Cardiac fibroblast (primary cell): ENCODE measurements at regions not wholly inside any gene's neighbourhood (a gene's known extent, or its start where the extent isn't known, plus 50 kb on each side); places are given as distances from the start of the nearest gene placed in this dataset.

ENCODE experiments used
- DNase-seq, 2 donors: peaks; one replicate each; pipeline versions ENCODE4 v3.0.0 to v3.0.0-alpha.2; 2010; ENCODE audit warnings: low read depth in 2 of 2
- H3K4me3 ChIP-seq, 2 donors: replicated peaks in 1 of 2; 1 replicate in 1 of 2; 2 replicates in 1 of 2; pipeline ENCODE4 v1.5.1; 2011; ENCODE audit warnings: low read depth in 2 of 2, low read length in 2 of 2, mild to moderate bottlenecking in 2 of 2, moderate library complexity in 1 of 2
- TF ChIP-seq, protein P1 (sequence below): IDR thresholded peaks from one replicate; pipeline ENCODE4 v1.5.1; 2011; ENCODE audit warnings: low read depth, mild to moderate bottlenecking, low read length, inconsistent platforms

DNA sequence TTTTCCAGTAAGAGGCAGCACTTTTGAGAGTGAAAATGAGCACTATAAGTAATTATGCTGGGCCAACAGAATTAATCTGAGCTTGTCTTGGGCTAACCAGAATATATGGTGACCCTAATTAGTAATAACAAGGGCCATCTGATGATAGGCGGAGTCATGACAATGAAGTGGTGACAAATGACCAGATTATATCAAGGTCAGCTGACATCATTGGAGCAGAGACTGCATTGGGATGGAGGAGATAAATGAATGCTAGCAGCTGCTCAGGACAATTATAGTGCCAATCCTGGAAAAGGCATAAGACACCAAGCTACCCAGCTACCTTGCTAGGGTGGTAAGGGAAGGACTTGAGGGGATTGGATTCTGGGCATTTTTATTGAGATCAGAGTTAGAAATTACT, 1548.7 kb downstream of the RPA4 start:
- TF ChIP-seq, protein P1, sequence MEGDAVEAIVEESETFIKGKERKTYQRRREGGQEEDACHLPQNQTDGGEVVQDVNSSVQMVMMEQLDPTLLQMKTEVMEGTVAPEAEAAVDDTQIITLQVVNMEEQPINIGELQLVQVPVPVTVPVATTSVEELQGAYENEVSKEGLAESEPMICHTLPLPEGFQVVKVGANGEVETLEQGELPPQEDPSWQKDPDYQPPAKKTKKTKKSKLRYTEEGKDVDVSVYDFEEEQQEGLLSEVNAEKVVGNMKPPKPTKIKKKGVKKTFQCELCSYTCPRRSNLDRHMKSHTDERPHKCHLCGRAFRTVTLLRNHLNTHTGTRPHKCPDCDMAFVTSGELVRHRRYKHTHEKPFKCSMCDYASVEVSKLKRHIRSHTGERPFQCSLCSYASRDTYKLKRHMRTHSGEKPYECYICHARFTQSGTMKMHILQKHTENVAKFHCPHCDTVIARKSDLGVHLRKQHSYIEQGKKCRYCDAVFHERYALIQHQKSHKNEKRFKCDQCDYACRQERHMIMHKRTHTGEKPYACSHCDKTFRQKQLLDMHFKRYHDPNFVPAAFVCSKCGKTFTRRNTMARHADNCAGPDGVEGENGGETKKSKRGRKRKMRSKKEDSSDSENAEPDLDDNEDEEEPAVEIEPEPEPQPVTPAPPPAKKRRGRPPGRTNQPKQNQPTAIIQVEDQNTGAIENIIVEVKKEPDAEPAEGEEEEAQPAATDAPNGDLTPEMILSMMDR: no peak
- DNase-seq: no peak
- no peak overlapping the region for H3K4me3 ChIP-seq

DNA sequence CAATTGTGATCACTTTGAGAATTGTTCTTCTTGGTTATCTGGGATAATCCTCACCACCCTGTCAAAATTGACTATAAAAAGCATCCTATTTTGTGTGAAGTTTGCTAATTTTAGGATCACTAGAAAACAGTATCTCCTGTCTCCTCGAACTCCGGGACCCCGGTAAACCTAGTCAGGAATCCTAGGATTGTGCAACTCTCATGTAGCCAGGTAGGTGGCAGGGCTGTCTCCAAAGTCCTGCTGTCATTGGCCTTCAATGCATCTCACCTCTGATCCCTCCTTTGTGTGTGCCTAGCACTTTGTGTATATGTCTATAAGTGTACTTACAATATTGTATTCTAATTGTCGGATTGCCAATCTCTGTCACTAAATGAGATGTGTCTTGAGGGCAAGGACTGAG, 1564.8 kb downstream of the RPA4 start:
- TF ChIP-seq, protein P1: no peak
- no peak overlapping the region for H3K4me3 ChIP-seq
- no peak for DNase-seq

DNA sequence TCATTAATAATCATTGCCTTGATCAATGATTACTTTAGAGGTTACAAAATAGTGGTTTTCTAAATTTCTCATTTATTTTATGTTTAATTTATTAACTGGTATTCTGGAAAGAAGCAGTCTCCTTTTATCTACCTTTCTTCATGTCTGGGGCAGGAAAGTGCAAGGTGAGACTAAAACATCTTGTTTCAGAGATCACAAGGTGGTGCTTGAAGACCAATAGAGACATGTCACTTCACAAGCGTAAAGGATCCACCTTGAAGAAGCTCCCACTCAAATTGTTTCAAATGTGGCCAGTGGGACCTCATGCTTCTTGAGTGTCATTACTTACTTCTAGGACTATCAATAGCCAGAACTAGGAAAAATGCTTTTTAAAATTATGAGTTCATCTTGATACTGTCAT, 1568.7 kb downstream of the RPA4 start:
- no peak overlapping the region for H3K4me3 ChIP-seq
- TF ChIP-seq, protein P1: no peak
- no peak for DNase-seq

DNA sequence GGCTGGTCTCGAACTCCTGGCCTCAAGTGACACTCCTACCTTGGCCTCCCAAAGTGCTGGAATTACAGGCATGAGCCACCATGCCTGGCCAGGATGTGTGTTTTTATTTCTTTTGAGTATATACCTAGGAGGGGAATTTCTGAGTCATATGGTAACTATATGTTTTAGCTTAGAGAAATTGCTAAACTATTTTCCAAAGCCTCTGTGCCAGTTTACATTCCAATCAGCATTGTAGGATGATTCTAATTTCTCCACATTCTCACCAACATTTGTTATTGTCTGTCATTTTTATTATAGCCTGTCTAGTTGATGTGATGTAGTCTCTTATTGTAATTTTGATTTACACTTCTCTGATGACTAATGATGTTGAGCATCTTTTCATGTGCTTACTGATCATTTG, 1576.0 kb downstream of the RPA4 start:
- TF ChIP-seq, protein P1: no peak
- DNase-seq: no peak
- no peak overlapping the region for H3K4me3 ChIP-seq

DNA sequence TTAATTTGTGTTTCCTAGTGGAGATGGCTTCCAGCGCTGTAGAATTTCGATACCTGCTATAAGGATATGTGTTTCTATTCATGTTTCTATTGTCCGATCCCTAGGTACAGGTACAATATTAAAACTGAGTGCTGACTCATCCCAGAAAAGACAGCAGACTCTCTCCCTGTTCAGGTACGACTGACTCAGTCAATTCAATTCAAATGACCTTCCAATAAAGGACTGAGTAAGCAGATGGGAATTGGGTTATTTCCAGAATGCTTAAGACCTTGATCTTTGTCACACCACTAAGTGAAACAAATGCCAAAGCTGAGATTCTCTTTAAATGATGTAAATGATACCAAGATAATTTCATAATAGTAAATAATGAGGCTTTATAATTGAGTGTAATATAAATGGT, 1596.9 kb downstream of the RPA4 start:
- TF ChIP-seq, protein P1: no peak
- DNase-seq: no peak
- no peak overlapping the region for H3K4me3 ChIP-seq

DNA sequence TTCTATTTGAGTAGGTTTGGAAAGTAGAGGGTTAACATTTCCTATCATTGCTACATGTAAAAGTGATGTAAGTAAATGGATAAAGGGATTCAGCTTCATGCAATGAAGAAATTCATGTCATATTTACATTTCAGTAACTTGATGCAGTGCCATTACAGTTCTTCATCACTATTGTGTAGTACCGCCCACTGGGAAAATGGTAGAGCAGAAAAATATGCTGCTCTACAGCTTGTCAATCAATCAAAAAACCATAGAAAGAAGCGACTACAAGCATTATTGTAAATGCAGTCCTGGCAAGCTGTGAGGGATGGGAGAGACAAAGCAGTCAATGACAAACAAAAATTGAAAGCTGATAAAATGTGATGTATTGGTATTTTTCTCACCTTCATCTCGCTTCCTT, 1597.9 kb downstream of the RPA4 start:
- TF ChIP-seq, protein P1: no peak
- H3K4me3 ChIP-seq: no peak overlapping the region
- no peak for DNase-seq

DNA sequence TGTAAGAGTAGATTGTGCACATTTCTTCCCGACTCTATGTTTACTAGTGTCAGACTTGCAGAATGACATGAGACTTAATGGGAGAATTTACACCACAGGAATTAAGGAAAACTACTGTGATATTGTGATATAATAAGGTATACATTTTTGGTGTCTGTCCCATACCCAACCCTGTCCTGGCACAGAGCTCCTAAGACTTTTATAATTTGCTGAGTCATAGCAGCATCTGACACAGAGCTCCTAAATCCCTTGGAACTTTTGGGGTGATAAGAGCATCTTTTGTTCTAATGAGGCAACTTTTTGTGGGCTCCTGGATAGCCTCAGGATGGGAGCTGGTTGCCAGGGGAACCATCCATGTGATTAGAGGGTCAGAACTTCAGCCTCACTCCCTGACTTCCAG, 1607.0 kb downstream of the RPA4 start:
- TF ChIP-seq, protein P1: no peak
- no peak for DNase-seq
- no peak overlapping the region for H3K4me3 ChIP-seq
